Activated T-cell treated with anti-CD3 and anti-CD28 coated beads, Interleukin-2, amount 50 U/mL, for 4 hours (primary cell): ENCODE measurements at regions not wholly inside any gene's neighbourhood (a gene's known extent, or its start where the extent isn't known, plus 50 kb on each side); places are given as distances from the start of the nearest gene placed in this dataset.
"Not testable (repeated sequence)": the region's sequence is repeated elsewhere in the genome, so short reads cannot be mapped to it uniquely, and the experiment has no call there.

Experiments used
- ATAC-seq, 2 donors: fragments of 200-7000 bp; cut with Tn5 transposase; one replicate each; pipeline ENCODE4 v1.10.0; 2021
- DNase-seq: peaks from one replicate; pipeline ENCODE4 v3.0.0-alpha.2; 2020
- H3K27me3 Mint-ChIP-seq: one replicate; pipeline ENCODE4 v1.8.0; 2021; ENCODE audit warnings: low read depth, mixed read lengths
- H3K36me3 Mint-ChIP-seq: one replicate; pipeline ENCODE4 v1.8.0; 2022; ENCODE audit warnings: mixed read lengths; ENCODE audit not compliant: insufficient read depth
- H3K4me1 Mint-ChIP-seq: one replicate; pipeline ENCODE4 v1.8.0; 2021; ENCODE audit warnings: low read depth, mixed read lengths
- H3K4me3 Mint-ChIP-seq: one replicate; pipeline ENCODE4 v1.8.0; 2021; ENCODE audit warnings: mild to moderate bottlenecking, moderate library complexity, mixed read lengths
- H3K9me3 Mint-ChIP-seq: one replicate; pipeline ENCODE4 v1.8.0; 2021; ENCODE audit warnings: mixed read lengths

DNA sequence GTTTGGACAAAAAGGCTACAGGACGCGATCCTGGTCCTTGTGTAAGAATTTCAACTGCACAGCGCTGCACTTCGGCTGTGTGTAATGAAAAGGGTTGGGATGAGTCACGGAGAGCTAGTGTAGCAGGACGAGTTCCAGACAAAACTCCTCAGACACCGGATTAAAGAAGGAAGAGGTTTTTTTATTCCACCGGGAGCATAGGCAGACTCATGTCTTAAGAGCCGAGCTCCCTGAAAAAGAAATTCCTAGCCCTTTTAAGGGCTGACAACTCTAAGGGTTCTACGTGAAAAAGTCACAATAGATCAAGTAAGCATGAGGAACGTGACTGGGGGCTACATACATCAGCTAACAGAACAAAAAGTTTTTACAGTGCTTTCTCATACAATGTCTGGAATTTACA lies 54.8 kb upstream of the FAM90A1 start:
- H3K4me1 Mint-ChIP-seq, H3K9me3 Mint-ChIP-seq, H3K4me3 Mint-ChIP-seq, H3K36me3 Mint-ChIP-seq, H3K27me3 Mint-ChIP-seq, ATAC-seq, DNase-seq: not testable (repeated sequence)

DNA sequence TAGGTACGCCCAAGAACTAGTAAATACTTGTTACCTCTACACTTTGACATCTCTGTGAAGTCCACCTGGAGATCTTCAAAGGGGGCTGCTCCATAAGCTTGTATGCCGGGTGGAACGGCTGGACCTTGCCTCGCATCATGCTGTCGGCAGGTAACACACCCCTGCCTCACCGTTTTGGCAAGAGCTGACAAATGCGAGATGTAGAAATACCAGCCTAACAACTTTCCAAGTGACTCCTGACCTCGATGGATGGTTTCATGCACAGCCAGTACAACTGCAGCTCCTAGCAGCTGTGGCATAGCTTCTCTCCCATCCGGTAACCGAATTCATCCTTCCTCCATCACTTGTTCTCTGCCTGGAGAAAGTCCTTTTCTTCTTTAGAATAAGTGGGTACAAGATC lies 58.3 kb upstream of the FAM90A1 start:
- H3K4me3 Mint-ChIP-seq, DNase-seq, ATAC-seq, H3K4me1 Mint-ChIP-seq, H3K9me3 Mint-ChIP-seq, H3K36me3 Mint-ChIP-seq, H3K27me3 Mint-ChIP-seq: not testable (repeated sequence)

DNA sequence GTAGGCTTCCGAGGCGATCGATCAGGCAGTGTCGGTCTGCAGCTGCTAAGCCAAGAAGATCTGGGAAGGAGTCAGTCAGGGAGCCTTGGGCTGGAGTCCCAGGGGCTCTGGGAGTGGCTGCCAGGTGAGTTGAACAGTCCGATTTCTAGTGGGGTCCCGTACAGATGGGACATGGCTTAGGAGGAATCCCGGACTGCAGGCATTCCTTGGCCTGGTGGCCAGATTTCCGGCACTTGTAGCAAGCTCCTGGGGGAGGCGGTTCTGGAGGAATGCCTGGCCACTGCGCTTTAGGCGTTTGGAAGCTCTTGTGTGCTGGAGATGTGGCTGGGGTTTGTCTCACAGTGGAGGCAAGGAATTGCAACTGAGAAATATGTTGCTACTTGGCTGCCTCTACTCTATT lies 64.3 kb upstream of the FAM90A1 start:
- H3K9me3 Mint-ChIP-seq, ATAC-seq, H3K27me3 Mint-ChIP-seq, H3K4me1 Mint-ChIP-seq, H3K4me3 Mint-ChIP-seq, H3K36me3 Mint-ChIP-seq, DNase-seq: not testable (repeated sequence)

DNA sequence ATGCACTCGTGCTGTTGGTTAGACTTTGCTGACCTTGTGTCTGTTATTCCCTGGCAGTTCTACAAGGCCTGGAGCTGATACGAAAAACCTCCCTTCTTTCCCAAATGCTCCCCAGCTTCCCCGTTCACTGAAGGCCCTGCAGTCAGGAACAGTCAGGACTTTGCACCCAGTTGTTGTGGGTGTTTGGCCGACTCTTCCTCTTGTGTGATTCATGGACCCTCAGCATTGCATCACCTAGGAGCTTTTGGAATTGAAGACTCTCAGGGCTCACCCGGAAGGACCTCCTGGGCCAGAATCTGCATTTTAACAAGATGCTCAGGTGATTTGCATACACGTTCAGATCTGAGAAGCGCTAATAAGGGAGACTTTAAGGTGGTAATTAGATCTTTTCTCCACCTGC lies 67.2 kb upstream of the FAM90A1 start:
- not testable (repeated sequence) for H3K4me3 Mint-ChIP-seq, DNase-seq, H3K36me3 Mint-ChIP-seq, H3K27me3 Mint-ChIP-seq, ATAC-seq, H3K4me1 Mint-ChIP-seq, H3K9me3 Mint-ChIP-seq

DNA sequence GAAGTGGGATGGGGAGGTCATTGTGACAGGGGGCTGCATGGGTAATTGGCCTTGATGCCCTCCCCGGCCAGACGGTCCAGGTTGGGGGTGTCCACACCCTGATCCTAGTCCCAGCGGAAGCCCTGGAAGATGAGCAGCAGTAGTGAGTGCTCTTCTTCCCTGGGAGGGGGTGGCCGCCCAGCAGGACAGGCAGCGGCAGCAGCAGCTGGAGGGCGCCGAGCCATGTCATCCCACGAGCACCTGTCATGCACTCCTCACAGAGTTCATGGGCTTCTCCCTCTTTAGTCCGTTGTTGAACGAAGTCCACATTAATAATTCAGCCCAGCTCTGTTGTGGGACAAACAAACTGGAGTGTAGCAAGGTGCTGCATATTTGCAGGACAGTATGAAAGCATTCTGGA lies 81.2 kb upstream of the FAM90A1 start:
- not testable (repeated sequence) for H3K4me1 Mint-ChIP-seq, H3K4me3 Mint-ChIP-seq, ATAC-seq, H3K9me3 Mint-ChIP-seq, DNase-seq, H3K36me3 Mint-ChIP-seq
- H3K27me3 Mint-ChIP-seq, result peaks cover 23% of the 10 kb centered on the region

DNA sequence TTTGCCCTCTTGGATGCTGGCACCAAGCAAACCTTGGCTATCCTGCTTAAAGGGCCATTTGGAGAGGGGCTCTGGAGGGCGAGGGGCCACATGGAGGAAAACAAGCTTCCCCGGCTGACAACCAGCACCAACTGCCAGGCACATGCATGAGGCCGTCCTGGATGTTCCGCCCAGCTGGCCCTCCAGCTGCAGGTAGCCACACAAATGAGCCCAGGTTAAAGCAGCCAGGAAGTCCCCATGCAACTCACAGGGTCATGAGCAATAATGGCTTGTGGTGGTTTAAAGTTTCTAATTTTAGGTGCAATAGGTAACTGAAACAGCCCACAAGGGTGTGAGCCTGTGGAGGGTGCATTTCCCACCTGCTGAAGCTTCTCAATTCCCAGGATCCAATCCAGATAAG lies 88.6 kb upstream of the FAM90A1 start:
- H3K36me3 Mint-ChIP-seq, H3K4me3 Mint-ChIP-seq, DNase-seq, ATAC-seq, H3K9me3 Mint-ChIP-seq: not testable (repeated sequence)
- peaks cover 21% of the 10 kb centered on the region for H3K4me1 Mint-ChIP-seq
- peaks cover 12% of the 10 kb centered on the region for H3K27me3 Mint-ChIP-seq

DNA sequence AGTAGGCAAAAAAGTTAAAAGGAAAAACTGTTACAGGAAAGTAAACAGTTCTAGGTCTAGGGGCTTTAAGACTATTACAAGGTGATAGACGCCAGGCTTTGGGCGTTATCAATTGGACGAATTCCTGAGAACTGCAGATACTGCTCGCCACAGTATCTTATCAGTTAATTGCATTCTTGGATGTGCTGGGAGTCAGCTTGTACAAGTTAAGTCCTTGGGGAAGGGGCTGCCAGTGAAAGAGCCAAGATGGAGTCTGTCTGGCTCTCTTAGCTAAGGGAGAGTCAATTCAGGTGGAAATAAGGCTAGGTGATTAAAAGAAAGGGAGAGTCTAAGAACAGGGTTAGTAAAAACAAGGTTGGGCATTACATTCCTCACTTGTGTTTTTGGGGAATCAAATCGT lies 90.3 kb upstream of the FAM90A1 start:
- H3K4me1 Mint-ChIP-seq, result peaks cover 20% of the 10 kb centered on the region
- H3K36me3 Mint-ChIP-seq, H3K4me3 Mint-ChIP-seq, DNase-seq, H3K9me3 Mint-ChIP-seq, ATAC-seq, H3K27me3 Mint-ChIP-seq: not testable (repeated sequence)

DNA sequence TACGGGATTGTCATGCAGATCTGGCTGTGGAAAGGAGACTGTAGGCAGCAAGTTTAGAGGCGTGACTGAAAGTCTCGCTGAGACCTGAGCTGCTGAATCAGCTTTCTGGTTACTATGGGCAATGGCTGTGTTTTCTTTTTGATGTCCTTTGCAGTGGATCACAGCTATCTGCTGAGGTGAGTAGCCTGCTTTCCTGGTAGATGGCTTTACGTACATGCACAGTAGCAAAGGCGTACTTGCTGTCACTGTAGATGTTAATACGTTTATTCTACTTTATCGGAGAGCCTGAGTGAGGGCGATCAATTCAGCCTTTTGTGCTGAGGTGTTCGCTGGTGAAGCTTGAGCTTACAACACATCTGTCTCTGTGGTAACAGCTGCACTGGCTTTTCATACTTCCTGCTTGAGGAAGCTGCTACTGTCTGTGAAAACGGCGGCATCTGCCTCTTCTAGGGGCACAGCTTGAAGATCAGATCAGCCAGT lies 92.9 kb upstream of the FAM90A1 start:
- H3K4me1 Mint-ChIP-seq, result peaks cover 20% of the 10 kb centered on the region
- not testable (repeated sequence) for ATAC-seq, H3K9me3 Mint-ChIP-seq, H3K27me3 Mint-ChIP-seq, H3K36me3 Mint-ChIP-seq
- peak overlapping the region; percentile 74 for H3K4me3 Mint-ChIP-seq
- DNase-seq, result peak; percentile 4

DNA sequence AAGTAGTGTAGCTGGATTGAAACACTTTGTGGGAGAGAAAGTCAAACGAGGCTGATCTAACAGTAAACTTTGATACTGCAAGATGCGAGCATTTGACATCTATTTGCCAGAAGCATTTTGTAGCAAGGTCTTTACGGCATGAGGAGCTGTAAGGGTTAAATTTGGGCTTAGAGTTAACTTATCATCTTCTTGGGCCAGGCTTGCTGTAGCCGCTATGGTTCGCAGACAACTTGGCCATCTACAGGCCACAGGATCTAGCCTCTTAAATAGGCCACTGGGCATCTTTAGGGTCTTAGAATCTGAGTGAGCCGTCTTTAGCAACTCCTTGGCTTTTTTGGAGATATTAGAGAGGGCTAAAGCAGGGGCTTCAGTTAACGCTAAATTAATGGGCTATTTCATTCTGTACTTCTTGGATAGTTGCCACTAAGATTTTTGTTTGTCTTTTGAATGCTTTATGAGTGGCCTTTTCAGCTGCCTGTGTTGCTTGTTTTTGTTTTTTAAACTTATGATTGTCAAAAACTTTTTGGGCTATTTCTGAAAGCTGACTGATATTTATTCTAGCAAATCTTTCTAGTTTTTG lies 93.5 kb upstream of the FAM90A1 start:
- not testable (repeated sequence) for H3K9me3 Mint-ChIP-seq, H3K36me3 Mint-ChIP-seq, DNase-seq, H3K27me3 Mint-ChIP-seq, ATAC-seq
- peak overlapping the region; percentile 74 for H3K4me3 Mint-ChIP-seq
- peaks cover 20% of the 10 kb centered on the region for H3K4me1 Mint-ChIP-seq

DNA sequence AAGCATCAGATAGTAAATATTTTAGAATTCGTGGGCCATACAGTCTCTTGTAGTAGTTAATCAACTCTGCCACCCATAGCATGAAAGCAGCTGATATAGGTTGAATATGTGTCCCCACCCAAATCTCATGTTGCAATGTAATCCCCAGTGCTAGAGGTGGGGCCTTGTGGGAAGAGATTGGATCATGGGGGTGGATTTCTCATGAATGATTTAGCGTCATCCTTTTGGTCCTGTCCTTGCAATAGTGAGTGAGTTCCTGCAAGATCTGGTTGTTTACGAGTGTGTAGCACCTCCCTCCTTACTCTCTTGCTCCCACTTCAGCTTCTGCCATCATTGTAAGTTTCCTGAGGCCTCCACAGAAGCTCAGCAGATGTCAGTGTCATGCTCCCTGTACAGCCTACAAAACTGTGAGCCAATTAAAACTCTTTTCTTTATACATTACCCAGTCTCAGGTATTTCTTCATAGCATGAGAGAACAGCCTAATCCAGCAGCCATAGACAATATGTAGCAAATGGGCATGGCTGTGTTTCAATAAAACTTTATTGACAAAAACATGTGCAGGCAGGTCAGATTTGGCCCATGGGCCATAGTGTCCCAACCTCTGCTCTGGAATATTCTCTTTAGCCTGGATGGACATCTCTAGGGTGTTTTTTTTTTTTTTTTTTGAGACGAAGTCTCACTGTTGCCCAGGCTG lies 97.9 kb upstream of the FAM90A1 start:
- H3K36me3 Mint-ChIP-seq, ATAC-seq, H3K4me1 Mint-ChIP-seq, H3K4me3 Mint-ChIP-seq, DNase-seq, H3K9me3 Mint-ChIP-seq, H3K27me3 Mint-ChIP-seq: not testable (repeated sequence)

DNA sequence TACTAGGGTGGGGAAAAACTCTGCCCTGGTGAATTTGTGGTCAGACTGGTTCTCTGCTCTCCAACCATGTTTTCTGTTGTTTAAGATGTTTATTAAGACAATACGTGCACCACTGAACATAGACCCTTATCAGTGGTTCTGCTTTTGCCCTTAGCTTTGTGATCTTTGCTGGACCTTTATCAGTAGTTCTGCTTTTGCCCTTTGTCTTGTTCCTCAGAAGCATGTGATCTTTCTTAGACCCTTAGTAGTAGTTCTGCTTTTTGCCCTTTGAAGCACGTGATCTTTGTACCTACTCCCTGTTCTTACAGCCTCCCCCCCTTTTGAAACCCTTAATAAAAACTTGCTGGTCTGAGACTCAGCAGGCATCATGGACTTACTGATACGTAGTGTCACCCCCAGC lies 101.4 kb upstream of the FAM90A1 start:
- not testable (repeated sequence) for H3K4me1 Mint-ChIP-seq, DNase-seq, H3K4me3 Mint-ChIP-seq, ATAC-seq, H3K36me3 Mint-ChIP-seq, H3K27me3 Mint-ChIP-seq, H3K9me3 Mint-ChIP-seq

DNA sequence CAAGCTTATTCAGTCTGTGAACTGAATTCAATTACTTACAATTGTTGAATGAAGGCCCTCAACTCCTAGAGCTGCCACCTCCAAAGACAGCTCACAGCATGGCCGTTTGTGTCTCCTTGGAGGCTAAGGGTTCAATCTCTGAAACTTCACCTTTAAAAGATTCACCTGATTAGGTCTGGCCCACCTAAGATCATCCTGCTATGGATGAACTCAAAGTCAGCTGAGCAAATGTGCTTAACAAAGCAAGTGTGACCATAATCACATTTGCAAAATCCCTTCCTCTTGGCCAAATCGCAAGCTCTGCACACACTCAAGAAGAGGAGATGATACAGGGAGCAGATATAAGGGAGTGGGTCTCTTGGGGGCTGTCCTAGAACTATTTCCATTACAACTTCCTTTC lies 105.0 kb upstream of the FAM90A1 start:
- H3K4me1 Mint-ChIP-seq, ATAC-seq, H3K36me3 Mint-ChIP-seq, H3K27me3 Mint-ChIP-seq, DNase-seq, H3K4me3 Mint-ChIP-seq, H3K9me3 Mint-ChIP-seq: not testable (repeated sequence)

DNA sequence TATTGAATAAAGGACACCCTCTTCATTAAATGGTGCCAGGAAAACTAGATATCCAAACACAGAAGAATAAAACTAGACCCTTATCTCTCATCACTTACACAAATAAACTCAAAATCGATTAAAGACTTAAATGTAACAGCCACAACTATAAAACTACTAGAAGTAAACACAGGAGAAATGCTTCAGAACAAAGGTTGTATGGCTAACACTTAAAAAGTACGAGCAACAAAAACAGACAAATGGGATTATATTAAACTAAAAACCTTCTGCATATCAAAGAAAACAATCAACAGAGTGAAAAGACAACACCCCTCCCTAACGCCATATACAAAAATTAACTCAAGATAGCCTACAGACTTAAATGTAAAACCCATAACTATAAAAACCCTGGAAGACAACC lies 104.7 kb upstream of the CLEC6A start:
- H3K4me3 Mint-ChIP-seq, DNase-seq, H3K9me3 Mint-ChIP-seq, H3K36me3 Mint-ChIP-seq, ATAC-seq, H3K4me1 Mint-ChIP-seq: not testable (repeated sequence)
- H3K27me3 Mint-ChIP-seq, result peaks cover 13% of the 10 kb centered on the region

DNA sequence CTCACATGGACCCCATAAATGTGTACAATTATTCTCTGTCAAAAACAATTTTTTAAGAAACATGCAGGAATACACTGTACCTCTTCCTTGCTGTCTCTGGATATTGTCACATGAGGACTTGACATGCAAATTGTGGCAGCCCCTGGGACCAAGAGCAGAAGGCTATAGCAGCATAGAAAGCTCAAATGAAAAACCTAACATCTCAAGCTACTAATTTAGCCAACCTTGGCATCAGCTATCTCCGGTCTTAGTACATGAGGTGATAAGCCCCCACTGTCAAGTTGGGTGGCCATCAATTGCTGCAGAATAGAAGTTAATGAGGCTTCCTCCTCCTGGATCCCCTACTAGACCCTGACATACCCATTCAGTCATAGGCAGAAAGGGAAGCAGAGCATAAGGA lies 101.0 kb upstream of the CLEC6A start:
- H3K4me1 Mint-ChIP-seq, ATAC-seq, DNase-seq, H3K4me3 Mint-ChIP-seq, H3K9me3 Mint-ChIP-seq, H3K36me3 Mint-ChIP-seq: not testable (repeated sequence)
- peaks cover 18% of the 10 kb centered on the region for H3K27me3 Mint-ChIP-seq

DNA sequence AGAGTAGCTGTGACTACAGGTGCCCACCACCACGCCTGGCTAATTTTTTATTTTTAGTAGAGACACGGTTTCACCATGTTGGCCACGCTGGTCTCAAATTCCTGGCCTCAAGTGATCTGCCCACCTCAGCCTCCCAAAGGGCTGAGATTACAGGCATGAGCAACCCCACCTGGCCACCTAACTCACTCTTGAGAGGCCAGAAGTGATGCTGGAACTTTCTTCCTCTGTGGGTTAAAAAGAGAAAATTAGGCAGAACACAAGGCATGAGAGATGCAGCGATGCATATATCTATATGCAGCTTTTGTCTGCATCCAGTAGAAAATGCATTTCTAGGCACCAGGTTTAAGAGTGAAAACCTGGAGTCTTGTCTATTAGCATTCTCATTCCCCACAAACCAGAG lies 100.2 kb upstream of the CLEC6A start:
- peaks cover 20% of the 10 kb centered on the region for H3K27me3 Mint-ChIP-seq
- ATAC-seq, H3K9me3 Mint-ChIP-seq, H3K4me1 Mint-ChIP-seq, H3K4me3 Mint-ChIP-seq, DNase-seq, H3K36me3 Mint-ChIP-seq: not testable (repeated sequence)
